Peyer's patch (tissue), 4 donors: ENCODE measurements at regions not wholly inside any gene's neighbourhood (a gene's known extent, or its start where the extent isn't known, plus 50 kb on each side); places are given as distances from the start of the nearest gene placed in this dataset.

Experiments
- DNase-seq, 3 donors: peaks; one replicate each; pipeline ENCODE4 v3.0.0-alpha.2; 2017 to 2019
- H3K27ac ChIP-seq, 4 donors: fragments of 200-600 bp; sonication (generic); one replicate each; pipeline ENCODE4 v1.5.1; 2016 to 2019
- H3K27me3 ChIP-seq, 2 donors: fragments of 200-600 bp; sonication (generic); one replicate each; pipeline ENCODE4 v1.5.1; 2019
- H3K36me3 ChIP-seq, 3 donors: fragments of 200-600 bp; sonication (generic); one replicate each; pipeline ENCODE4 v1.5.1; 2016 to 2019
- H3K4me1 ChIP-seq, 4 donors: fragments of 200-600 bp; sonication (generic); one replicate each; pipeline ENCODE4 v1.5.1; 2016 to 2019
- H3K4me3 ChIP-seq, 4 donors: fragments of 200-600 bp; sonication (generic); 1 replicate in 3 of 4; 2 replicates in 1 of 4; pipeline ENCODE4 v1.5.1; 2016 to 2019; ENCODE audit warnings: mild to moderate bottlenecking in 1 of 4
- H3K9me3 ChIP-seq, 4 donors: fragments of 200-600 bp; sonication (generic); one replicate each; pipeline ENCODE4 v1.5.1; 2016 to 2019; ENCODE audit warnings: mild to moderate bottlenecking in 1 of 4
- CTCF ChIP-seq, 6 experiments: fragments of 450-650 bp in 4 of 6; fragments of 200-600 bp in 2 of 6; sonication (generic) in 1 of 6; IDR thresholded peaks; one replicate each; pipeline ENCODE4 v1.5.1; 2017 to 2019; ENCODE audit warnings: antibody characterized with exemption in 6 of 6, mild to moderate bottlenecking in 3 of 6, moderate library complexity in 1 of 6
- POLR2A ChIP-seq, 2 donors: fragments of 450-650 bp; IDR thresholded peaks; one replicate each; pipeline ENCODE4 v1.5.1; 2017; ENCODE audit warnings: antibody characterized with exemption in 2 of 2, mild to moderate bottlenecking in 2 of 2, moderate library complexity in 2 of 2

- Histone ChIP-seq H3K27ac (no peak overlapping the region), H3K4me3 (no peak overlapping the region), H3K27me3 (no peaks in the 10 kb centered on the region), H3K4me1 (no peaks in the 10 kb centered on the region), H3K9me3 (peaks cover 0 to 4% (median 0%) of the 10 kb centered on the region in 4 donors), H3K36me3 (no peaks in the 10 kb centered on the region)
- TF ChIP-seq POLR2A (IDR thresholded peaks at IDR 0.05), result no peak
- no peak for TF ChIP-seq CTCF (IDR thresholded peaks at IDR 0.05)
- no peak for DNase-seq
These were observed 279.8 kb upstream of the DLGAP1 start for GRCh38 chr18:4734903-4735302.

- no peak for TF ChIP-seq CTCF (IDR thresholded peaks at IDR 0.05)
- TF ChIP-seq POLR2A (IDR thresholded peaks at IDR 0.05), result no peak
- DNase-seq, result no peak
- H3K27ac ChIP-seq, result no peak overlapping the region
- peaks cover 0 to 4% (median 0%) of the 10 kb centered on the region in 4 donors for H3K9me3 ChIP-seq
- no peaks in the 10 kb centered on the region for H3K36me3 ChIP-seq
- H3K4me3 ChIP-seq, result no peak overlapping the region
- no peaks in the 10 kb centered on the region for H3K27me3 ChIP-seq
- no peaks in the 10 kb centered on the region for H3K4me1 ChIP-seq
These were observed 278.9 kb upstream of the DLGAP1 start for GRCh38 chr18:4734021-4734420.

- H3K36me3 ChIP-seq, result no peaks in the 10 kb centered on the region
- no peak overlapping the region for H3K4me3 ChIP-seq
- no peaks in the 10 kb centered on the region for H3K27me3 ChIP-seq
- no peak for DNase-seq
- no peaks in the 10 kb centered on the region for H3K4me1 ChIP-seq
- H3K9me3 ChIP-seq, result no peaks in the 10 kb centered on the region
- TF ChIP-seq CTCF (IDR thresholded peaks at IDR 0.05) (no peak), POLR2A (IDR thresholded peaks at IDR 0.05) (no peak)
- no peak overlapping the region for H3K27ac ChIP-seq
These were observed 266.4 kb upstream of the DLGAP1 start for GRCh38 chr18:4721545-4721944.

GRCh38 chr18:4720518-4720917 is 265.4 kb upstream of the DLGAP1 start:
- H3K9me3 ChIP-seq, result no peaks in the 10 kb centered on the region
- no peaks in the 10 kb centered on the region for H3K4me1 ChIP-seq
- TF ChIP-seq POLR2A (IDR thresholded peaks at IDR 0.05) (no peak), CTCF (IDR thresholded peaks at IDR 0.05) (no peak)
- H3K27me3 ChIP-seq, result no peaks in the 10 kb centered on the region
- H3K27ac ChIP-seq, result no peak overlapping the region
- no peak for DNase-seq
- no peak overlapping the region for H3K4me3 ChIP-seq
- no peaks in the 10 kb centered on the region for H3K36me3 ChIP-seq

- H3K4me3 ChIP-seq, result no peak overlapping the region
- no peaks in the 10 kb centered on the region for H3K27me3 ChIP-seq
- no peaks in the 10 kb centered on the region for H3K4me1 ChIP-seq
- H3K9me3 ChIP-seq, result peaks cover 0 to 4% (median 0%) of the 10 kb centered on the region in 4 donors
- H3K27ac ChIP-seq, result no peak overlapping the region
- DNase-seq, result no peak
- no peaks in the 10 kb centered on the region for H3K36me3 ChIP-seq
- TF ChIP-seq POLR2A (IDR thresholded peaks at IDR 0.05) (no peak), CTCF (IDR thresholded peaks at IDR 0.05) (no peak)
These were observed 250.8 kb upstream of the DLGAP1 start for GRCh38 chr18:4705894-4706293.

- no peak for DNase-seq
- H3K27me3 ChIP-seq, result no peaks in the 10 kb centered on the region
- no peaks in the 10 kb centered on the region for H3K36me3 ChIP-seq
- no peak for TF ChIP-seq POLR2A (IDR thresholded peaks at IDR 0.05)
- no peak for TF ChIP-seq CTCF (IDR thresholded peaks at IDR 0.05)
- no peak overlapping the region for H3K4me3 ChIP-seq
- H3K9me3 ChIP-seq, result peaks cover 0 to 4% (median 0%) of the 10 kb centered on the region in 4 donors
- H3K27ac ChIP-seq, result no peak overlapping the region
- H3K4me1 ChIP-seq, result no peaks in the 10 kb centered on the region
These were observed 249.7 kb upstream of the DLGAP1 start for GRCh38 chr18:4704781-4705180.
